Stomach (tissue), 4 donors: ENCODE measurements at regions not wholly inside any gene's neighbourhood (a gene's known extent, or its start where the extent isn't known, plus 50 kb on each side); places are given as distances from the start of the nearest gene placed in this dataset.
"Not testable (repeated sequence)": the region's sequence is repeated elsewhere in the genome, so short reads cannot be mapped to it uniquely, and the experiment has no call there.

Experiments
- EP300 ChIP-seq: sonication (generic); formaldehyde crosslinking; IDR thresholded peaks from one replicate; pipeline ENCODE4 v1.6.1; 2017; ENCODE audit warnings: antibody characterized with exemption
- TF ChIP-seq, protein P1 (sequence below), 7 experiments: fragments of 450-650 bp in 4 of 7; fragments of 200-600 bp in 3 of 7; sonication (generic) in 3 of 7; IDR thresholded peaks; one replicate each; pipeline ENCODE4 v1.5.1; 2016 to 2019; ENCODE audit warnings: antibody characterized with exemption in 7 of 7, control low read depth in 2 of 7, mild to moderate bottlenecking in 1 of 7

DNA sequence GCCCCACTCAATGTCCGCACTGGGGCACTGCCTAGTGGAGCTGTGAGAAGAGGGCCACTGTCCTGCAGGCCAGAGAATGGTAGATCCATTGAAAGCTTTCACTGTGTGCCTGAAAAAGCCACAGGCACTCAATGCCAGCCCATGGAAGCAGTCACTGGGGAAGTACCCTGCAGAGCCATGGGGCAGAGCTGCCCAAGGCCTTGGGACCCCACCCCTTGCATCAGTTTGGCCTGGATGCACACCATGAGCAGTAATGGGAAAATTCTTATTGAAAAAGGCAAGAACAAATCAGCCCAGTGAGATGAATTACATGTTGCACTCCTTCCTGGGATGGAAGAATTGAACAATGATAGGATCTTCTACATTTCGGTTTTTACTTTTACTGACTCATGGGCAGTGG lies 447.1 kb downstream of the SPATA31A1 start:
- TF ChIP-seq, protein P1, sequence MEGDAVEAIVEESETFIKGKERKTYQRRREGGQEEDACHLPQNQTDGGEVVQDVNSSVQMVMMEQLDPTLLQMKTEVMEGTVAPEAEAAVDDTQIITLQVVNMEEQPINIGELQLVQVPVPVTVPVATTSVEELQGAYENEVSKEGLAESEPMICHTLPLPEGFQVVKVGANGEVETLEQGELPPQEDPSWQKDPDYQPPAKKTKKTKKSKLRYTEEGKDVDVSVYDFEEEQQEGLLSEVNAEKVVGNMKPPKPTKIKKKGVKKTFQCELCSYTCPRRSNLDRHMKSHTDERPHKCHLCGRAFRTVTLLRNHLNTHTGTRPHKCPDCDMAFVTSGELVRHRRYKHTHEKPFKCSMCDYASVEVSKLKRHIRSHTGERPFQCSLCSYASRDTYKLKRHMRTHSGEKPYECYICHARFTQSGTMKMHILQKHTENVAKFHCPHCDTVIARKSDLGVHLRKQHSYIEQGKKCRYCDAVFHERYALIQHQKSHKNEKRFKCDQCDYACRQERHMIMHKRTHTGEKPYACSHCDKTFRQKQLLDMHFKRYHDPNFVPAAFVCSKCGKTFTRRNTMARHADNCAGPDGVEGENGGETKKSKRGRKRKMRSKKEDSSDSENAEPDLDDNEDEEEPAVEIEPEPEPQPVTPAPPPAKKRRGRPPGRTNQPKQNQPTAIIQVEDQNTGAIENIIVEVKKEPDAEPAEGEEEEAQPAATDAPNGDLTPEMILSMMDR (IDR thresholded peaks at IDR 0.05), result not testable (repeated sequence)
- not testable (repeated sequence) for TF ChIP-seq EP300
